Activated CD8-positive, alpha-beta memory T cell treated with anti-CD3 and anti-CD28 coated beads, Interleukin-2, amount 50 U/mL, for 1 hour (primary cell): ENCODE measurements at regions not wholly inside any gene's neighbourhood (a gene's known extent, or its start where the extent isn't known, plus 50 kb on each side); places are given as distances from the start of the nearest gene placed in this dataset.
"Not testable (repeated sequence)": the region's sequence is repeated elsewhere in the genome, so short reads cannot be mapped to it uniquely, and the experiment has no call there.

Experiments used
- DNase-seq: peaks from one replicate; pipeline ENCODE4 v3.0.0-alpha.2; 2020; ENCODE audit errors: extremely low read depth

DNA sequence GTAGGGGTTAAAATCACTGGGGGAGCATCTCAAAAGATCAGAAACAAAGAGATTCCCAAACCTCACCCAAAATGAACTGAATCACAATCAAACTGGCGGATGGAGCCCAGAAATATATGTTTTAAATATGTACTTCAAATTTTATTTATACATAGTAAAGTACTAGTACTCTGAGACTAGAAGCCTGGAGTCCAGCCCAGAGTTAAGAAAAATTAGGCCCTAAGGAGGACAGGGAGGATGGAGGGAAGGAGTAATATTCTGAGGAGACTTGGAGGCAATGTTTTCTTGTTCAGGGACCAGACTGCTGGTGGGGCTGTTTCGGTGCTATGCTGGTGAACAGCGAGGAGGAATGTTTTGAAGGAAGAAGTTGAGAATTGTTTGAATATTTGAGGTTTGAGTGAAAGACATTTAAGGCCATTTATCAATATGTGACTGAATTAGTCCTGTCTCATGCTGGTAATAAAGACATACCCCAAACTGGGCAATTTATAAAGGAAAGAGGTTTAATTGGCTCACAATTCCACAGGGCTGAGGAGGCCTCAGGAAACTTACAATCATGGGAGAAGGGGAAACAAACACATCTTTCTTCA lies 552.4 kb upstream of the DAB2 start:
- no peak for DNase-seq

GRCh38 chr5:39970117-39970798 lies 545.5 kb upstream of the DAB2 start:
- DNase-seq, result no peak

DNA sequence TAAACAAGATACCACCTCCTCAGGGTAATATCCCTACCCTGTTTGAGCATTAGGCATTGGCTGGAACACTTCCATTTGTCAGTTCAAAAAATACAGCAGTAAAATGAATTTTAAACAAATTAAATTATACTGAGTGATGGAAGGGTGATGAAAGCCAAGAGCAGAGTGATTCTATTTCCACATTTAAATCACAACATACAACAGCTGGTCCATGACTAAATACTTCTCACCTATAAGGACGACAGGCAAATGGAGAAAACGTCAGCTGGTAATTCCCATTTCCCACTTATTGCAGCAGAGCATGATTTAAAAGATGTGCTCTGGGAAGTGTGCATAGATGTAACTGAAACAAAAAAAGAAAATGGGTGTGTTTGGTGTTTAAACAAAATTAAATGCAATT lies 543.6 kb upstream of the DAB2 start:
- no peak for DNase-seq

DNA sequence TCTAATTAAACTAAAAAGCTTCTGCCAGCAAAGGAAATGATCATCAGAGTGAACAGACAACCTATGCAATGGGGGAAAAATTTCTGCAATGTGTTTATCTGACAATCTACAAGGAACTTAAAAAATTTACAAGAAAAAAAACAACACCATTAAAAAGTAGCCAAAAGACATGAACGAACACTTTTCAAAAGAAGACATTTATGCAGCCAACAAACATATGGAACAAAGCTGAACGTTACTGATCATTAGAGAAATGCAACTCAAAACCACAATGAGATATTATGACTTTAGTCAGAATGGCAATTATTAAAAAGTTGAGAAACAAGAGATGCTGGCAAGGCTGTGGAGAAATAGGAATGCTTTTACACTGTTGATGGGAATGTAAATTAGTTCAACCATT lies 530.4 kb upstream of the DAB2 start:
- no peak for DNase-seq

DNA sequence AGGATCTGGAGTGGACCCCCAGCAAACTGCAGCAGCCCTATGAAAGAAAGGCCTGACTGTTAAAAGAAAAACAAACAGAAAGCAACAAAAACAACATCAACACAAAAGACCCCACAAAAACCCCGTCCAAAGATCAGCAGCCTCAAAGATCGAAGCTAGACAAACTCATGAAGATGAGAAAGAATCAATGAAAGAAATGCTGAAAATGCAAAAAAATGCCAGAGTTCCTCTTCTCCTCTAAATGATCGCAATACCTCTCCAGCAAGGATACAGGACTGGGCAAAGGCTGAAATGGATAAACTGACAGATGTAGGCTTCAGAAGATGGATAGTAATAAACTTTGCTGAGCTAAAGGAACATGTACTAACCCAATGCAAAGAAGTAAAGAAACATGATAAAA lies 526.3 kb upstream of the DAB2 start:
- no peak for DNase-seq

GRCh38 chr5:39948867-39949468 lies 524.2 kb upstream of the DAB2 start:
- peak; percentile 31 for DNase-seq

- no peak for DNase-seq
Measured at GRCh38 chr5:39948341-39948740, 523.6 kb upstream of the DAB2 start.

DNA sequence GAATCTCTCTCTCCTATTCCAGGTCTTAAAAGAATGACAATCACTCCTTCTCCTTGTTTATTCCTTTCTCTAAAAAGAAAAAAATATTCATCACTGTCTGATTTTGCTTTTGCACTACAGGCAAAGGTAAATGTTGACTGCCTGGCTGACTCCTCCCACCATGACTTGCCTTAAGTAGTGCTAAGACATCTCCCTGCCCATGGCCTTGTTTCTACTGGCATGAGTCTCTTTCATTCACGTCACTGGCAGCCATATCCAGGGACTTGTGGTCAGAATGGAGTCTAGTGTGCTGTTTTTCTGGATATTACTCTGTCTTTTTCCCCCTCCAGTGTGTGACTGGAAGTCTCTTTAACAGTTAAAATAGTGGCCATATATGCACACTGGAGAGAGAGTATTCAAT lies 522.9 kb upstream of the DAB2 start:
- DNase-seq, result no peak

- no peak for DNase-seq
Measured at GRCh38 chr5:39946356-39947045, 521.7 kb upstream of the DAB2 start.

GRCh38 chr5:39945870-39946269 lies 521.1 kb upstream of the DAB2 start:
- no peak for DNase-seq

GRCh38 chr5:39943811-39944210 lies 519.0 kb upstream of the DAB2 start:
- DNase-seq, result no peak

DNA sequence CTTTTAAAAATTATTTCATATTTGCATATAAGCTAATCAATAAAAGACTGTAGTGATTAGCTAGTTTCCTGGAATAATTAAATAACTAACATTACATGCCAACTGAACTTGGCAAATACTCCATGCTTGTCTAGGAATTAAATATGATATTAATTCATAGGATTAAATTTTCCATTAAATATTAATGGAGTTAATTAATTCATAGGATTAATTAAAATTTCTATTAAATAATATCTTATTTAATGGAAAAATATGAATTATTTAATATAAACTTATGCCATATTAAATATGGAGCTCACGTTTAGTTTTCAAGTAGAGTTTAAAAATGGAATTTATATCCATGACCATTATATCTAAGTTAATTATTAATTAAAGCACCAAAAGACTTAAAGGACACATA lies 517.8 kb upstream of the DAB2 start:
- DNase-seq, result no peak

GRCh38 chr5:39941416-39941815 lies 516.6 kb upstream of the DAB2 start:
- no peak for DNase-seq

DNA sequence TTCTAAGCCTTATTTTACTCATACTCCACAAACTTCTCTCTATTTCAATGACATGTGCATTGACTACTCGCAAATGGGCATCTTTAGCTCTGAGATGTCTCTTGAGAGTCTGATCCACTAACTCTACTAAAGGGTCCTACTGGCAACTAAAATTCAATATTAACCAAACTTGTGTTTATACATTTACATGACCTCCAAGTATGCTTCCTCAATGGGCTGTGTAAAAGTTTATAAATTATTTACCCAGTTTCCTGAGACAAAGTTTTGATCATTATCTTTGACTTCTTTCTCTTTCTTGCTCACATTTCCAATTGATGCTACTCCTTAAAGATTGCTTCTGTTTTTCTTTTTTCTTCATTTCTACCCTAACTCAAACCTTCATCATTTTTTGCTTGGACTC lies 510.1 kb upstream of the DAB2 start:
- DNase-seq, result no peak

DNA sequence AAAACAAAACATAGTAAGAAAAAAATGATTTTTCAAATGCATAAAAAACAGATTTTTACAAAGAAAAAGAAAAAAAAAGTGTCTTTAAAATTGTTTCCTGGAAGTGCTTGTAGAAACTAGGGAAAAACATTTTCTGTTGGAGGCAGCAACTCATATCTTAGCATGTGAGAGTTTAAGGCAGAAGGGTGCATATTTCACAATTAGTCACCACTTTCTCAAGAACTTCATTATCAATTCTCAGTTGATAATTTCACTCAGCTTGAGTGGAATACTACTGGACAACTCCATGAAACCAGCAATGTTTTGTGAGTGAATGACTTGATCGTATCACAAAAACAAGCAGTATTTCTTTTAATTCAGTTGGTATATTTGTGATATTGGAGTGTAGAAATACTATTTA lies 508.3 kb upstream of the DAB2 start:
- no peak for DNase-seq

DNA sequence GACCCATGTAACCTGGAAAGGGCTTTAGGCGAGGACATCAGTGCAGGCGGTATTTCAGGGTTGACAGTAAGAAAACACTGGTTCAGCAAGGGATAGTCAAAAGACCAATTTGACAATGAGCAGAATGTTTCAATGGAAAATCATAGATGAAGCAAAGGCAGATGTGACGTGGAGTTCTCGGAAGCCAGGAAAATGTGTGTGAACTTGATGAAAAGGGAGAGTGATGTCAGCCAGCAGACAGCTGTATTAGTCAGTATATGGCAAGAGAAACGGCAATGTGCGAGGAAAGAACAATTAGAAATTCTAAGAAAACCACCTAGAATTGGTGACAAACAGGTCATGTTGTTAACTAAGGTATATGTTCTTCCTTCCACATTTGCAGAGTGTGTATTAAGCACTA lies 503.9 kb upstream of the DAB2 start:
- DNase-seq, result no peak

DNA sequence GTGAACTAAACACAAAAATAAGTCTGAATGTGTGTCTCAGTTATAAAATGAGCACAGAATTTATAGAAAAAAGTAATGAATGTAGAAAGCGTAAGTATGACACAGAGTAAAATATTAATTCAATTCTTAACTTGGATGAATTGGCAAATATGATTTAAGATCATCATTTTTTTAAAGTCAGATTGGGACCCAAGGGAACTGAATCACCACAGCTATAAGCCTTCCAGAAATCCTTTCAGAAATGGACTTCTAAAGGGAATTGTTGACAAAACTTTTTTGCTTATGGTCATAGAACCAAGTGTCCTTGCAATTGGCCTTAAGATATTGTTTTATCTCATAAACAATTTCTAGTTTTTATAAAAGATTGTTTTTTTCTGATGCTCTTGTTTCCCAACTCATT lies 495.1 kb upstream of the DAB2 start:
- DNase-seq, result no peak

- no peak for DNase-seq
Measured at GRCh38 chr5:39912906-39913305, 488.1 kb upstream of the DAB2 start.

- not testable (repeated sequence) for DNase-seq
Measured at GRCh38 chr5:39907267-39907951, 482.6 kb upstream of the DAB2 start.

- no peak for DNase-seq
Measured at GRCh38 chr5:39906146-39906545, 481.4 kb upstream of the DAB2 start.

DNA sequence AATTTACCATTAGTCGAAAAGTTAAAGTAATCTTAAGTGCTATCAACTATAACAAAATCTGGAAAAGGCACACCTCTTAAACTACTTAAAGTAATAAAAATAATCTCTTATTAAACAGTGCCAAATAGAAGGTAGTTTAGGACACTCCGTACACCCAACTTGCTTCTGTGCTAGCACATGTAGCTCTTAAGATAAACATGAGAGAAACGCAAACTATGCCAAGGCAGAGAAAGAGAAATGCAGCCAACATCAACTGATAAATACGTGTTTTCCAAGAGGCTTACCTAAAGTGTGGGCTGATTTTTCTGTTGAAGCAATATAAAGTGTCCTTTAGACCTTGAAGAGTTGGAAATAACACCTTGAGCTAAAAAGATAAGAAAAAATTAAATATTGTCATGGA lies 480.6 kb upstream of the DAB2 start:
- DNase-seq, result no peak

- no peak for DNase-seq
Measured at GRCh38 chr5:39902626-39903025, 477.8 kb upstream of the DAB2 start.
